ENCODE measurements at regions not wholly inside any gene's neighbourhood (a gene's known extent, or its start where the extent isn't known, plus 50 kb on each side); places are given as distances from the start of the nearest gene placed in this dataset.
A peak's percentile ranks its signal among the peaks of the same experiment; 100 is the strongest.

DNA sequence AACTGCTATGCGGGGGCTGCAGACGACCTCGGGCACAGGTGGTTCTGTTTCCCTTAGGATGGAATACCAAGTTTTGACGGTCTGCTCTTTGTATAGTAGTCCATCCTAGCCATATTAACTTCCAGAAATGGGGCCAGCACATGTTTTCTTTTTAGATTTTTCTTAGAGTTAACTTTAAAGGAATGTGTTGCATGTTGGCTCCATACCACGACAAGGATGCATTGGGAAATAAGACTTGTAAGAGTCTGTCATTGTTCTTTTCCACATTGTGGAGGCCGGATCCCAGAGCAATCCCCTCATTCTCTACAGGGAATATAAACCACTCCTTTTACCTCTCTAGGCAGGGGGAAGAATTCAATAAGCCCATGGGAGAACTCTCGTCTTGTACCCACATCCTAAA, 87.1 kb upstream of the PLSCR4 start:
- no peak overlapping the region for H2BK120ac ChIP-seq (ENCODE audit: insufficient read depth, low read length, poor library complexity)
- H3K4me2 ChIP-seq (ENCODE audit: low read length) = no peak overlapping the region
- no peaks in the 10 kb centered on the region for H3K27me3 ChIP-seq (ENCODE audit: insufficient read depth, low read length)
- no peak overlapping the region for H3K27ac ChIP-seq (ENCODE audit: low read depth, low read length)
- H3K4ac ChIP-seq (ENCODE audit: low read depth, low read length) = no peak overlapping the region
- no peak overlapping the region for H3K14ac ChIP-seq (ENCODE audit: low read length)
- H3K4me1 ChIP-seq (ENCODE audit: control insufficient read depth in 1 of 2, insufficient read depth in 2 of 2, low read length in 2 of 2) = no peaks in the 10 kb centered on the region
- no peak overlapping the region for H2BK12ac ChIP-seq (ENCODE audit: low read length)
- H3K79me1 ChIP-seq (ENCODE audit: low read length) = no peaks in the 10 kb centered on the region
- no peak overlapping the region for H3K18ac ChIP-seq (ENCODE audit: low read length)
- H2BK5ac ChIP-seq (ENCODE audit: low read depth, low read length, poor library complexity) = no peak overlapping the region
- no peak overlapping the region for H4K91ac ChIP-seq (ENCODE audit: low read depth, low read length)
- no peaks in the 10 kb centered on the region for H3K36me3 ChIP-seq (ENCODE audit: control insufficient read depth in 1 of 2, insufficient read depth in 2 of 2, low read length in 2 of 2)
- peak in 1 of 2 donors; percentile 11 for DNase-seq
- no peak overlapping the region for H3K4me3 ChIP-seq (ENCODE audit: low read depth, low read length)
- no peak overlapping the region for H4K8ac ChIP-seq (ENCODE audit: low read depth, low read length)
- H4K12ac ChIP-seq (ENCODE audit: low read depth, low read length) = no peak overlapping the region
- no CpG with 5 or more reads among the region's 7 CpGs for WGBS (ENCODE audit: extremely low coverage, insufficient coverage, insufficient read length)
- no peak overlapping the region for H3K9ac ChIP-seq (ENCODE audit: low read length)
- H3K9me3 ChIP-seq (ENCODE audit: insufficient read depth, low read depth, low read length) = no peaks in the 10 kb centered on the region
- H3K79me2 ChIP-seq (ENCODE audit: control insufficient read depth, insufficient read depth, low read length, poor library complexity) = no peaks in the 10 kb centered on the region
- H2AFZ ChIP-seq (ENCODE audit: insufficient read depth, low read length, poor library complexity) = no peak overlapping the region
- H2AK5ac ChIP-seq (ENCODE audit: low read length) = no peak overlapping the region
- H3K23ac ChIP-seq (ENCODE audit: low read length) = no peak overlapping the region

DNA sequence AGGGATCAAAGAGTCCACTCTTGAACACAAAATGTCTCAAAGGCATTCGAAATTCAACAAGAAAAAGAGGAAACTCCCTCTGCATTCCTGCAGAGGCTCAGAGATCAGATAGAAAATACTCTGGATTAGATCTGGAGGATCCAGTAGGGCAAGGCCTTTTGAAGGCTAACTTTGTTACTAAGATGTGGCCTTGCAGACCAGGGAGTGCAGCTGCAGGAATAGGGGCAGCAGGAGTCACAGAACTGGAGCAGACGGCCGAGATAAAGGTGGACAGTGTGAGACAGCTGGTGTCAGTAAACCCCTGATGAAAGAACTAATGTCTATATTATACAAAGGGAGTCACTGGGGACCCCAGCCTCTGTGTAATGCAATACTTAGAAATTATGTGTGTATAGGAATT, 84.5 kb upstream of the PLSCR4 start:
- Histone ChIP-seq H2BK5ac (ENCODE audit: low read depth, low read length, poor library complexity) (no peak overlapping the region), H3K36me3 (ENCODE audit: control insufficient read depth in 1 of 2, insufficient read depth in 2 of 2, low read length in 2 of 2) (no peaks in the 10 kb centered on the region), H3K4ac (ENCODE audit: low read depth, low read length) (no peak overlapping the region), H4K91ac (ENCODE audit: low read depth, low read length) (no peak overlapping the region), H3K9me3 (ENCODE audit: insufficient read depth, low read depth, low read length) (no peaks in the 10 kb centered on the region), H3K79me2 (ENCODE audit: control insufficient read depth, insufficient read depth, low read length, poor library complexity) (no peaks in the 10 kb centered on the region), H2BK120ac (ENCODE audit: insufficient read depth, low read length, poor library complexity) (no peak overlapping the region), H2AK5ac (ENCODE audit: low read length) (no peak overlapping the region), H4K8ac (ENCODE audit: low read depth, low read length) (no peak overlapping the region), H3K9ac (ENCODE audit: low read length) (no peak overlapping the region), H3K79me1 (ENCODE audit: low read length) (no peaks in the 10 kb centered on the region), H3K14ac (ENCODE audit: low read length) (no peak overlapping the region), H2BK12ac (ENCODE audit: low read length) (no peak overlapping the region), H3K23ac (ENCODE audit: low read length) (no peak overlapping the region), H3K4me1 (ENCODE audit: control insufficient read depth in 1 of 2, insufficient read depth in 2 of 2, low read length in 2 of 2) (no peaks in the 10 kb centered on the region), H3K27me3 (ENCODE audit: insufficient read depth, low read length) (no peaks in the 10 kb centered on the region), H3K18ac (ENCODE audit: low read length) (no peak overlapping the region), H2AFZ (ENCODE audit: insufficient read depth, low read length, poor library complexity) (no peak overlapping the region), H4K12ac (ENCODE audit: low read depth, low read length) (no peak overlapping the region), H3K4me3 (ENCODE audit: low read depth, low read length) (no peak overlapping the region), H3K4me2 (ENCODE audit: low read length) (no peak overlapping the region), H3K27ac (ENCODE audit: low read depth, low read length) (no peak overlapping the region)
- no CpG with 5 or more reads among the region's 3 CpGs for WGBS (ENCODE audit: extremely low coverage, insufficient coverage, insufficient read length)
- peak; percentile 14 to 67 for DNase-seq

- no peak overlapping the region for H3K9ac ChIP-seq (ENCODE audit: low read length)
- no peak overlapping the region for H2AFZ ChIP-seq (ENCODE audit: insufficient read depth, low read length, poor library complexity)
- no peak overlapping the region for H3K14ac ChIP-seq (ENCODE audit: low read length)
- H3K18ac ChIP-seq (ENCODE audit: low read length) = no peak overlapping the region
- H3K9me3 ChIP-seq (ENCODE audit: insufficient read depth, low read depth, low read length) = no peaks in the 10 kb centered on the region
- H3K36me3 ChIP-seq (ENCODE audit: control insufficient read depth in 1 of 2, insufficient read depth in 2 of 2, low read length in 2 of 2) = no peaks in the 10 kb centered on the region
- WGBS (ENCODE audit: extremely low coverage, insufficient coverage, insufficient read length) = no CpG with 5 or more reads among the region's 7 CpGs
- H2BK120ac ChIP-seq (ENCODE audit: insufficient read depth, low read length, poor library complexity) = no peak overlapping the region
- H2BK5ac ChIP-seq (ENCODE audit: low read depth, low read length, poor library complexity) = no peak overlapping the region
- H4K12ac ChIP-seq (ENCODE audit: low read depth, low read length) = no peak overlapping the region
- no peak overlapping the region for H4K8ac ChIP-seq (ENCODE audit: low read depth, low read length)
- H3K23ac ChIP-seq (ENCODE audit: low read length) = no peak overlapping the region
- H3K4me1 ChIP-seq (ENCODE audit: control insufficient read depth in 1 of 2, insufficient read depth in 2 of 2, low read length in 2 of 2) = no peaks in the 10 kb centered on the region
- no peak overlapping the region for H3K4me2 ChIP-seq (ENCODE audit: low read length)
- H3K79me1 ChIP-seq (ENCODE audit: low read length) = no peaks in the 10 kb centered on the region
- H3K4me3 ChIP-seq (ENCODE audit: low read depth, low read length) = no peak overlapping the region
- H3K27me3 ChIP-seq (ENCODE audit: insufficient read depth, low read length) = no peaks in the 10 kb centered on the region
- H3K27ac ChIP-seq (ENCODE audit: low read depth, low read length) = no peak overlapping the region
- H2BK12ac ChIP-seq (ENCODE audit: low read length) = no peak overlapping the region
- H3K79me2 ChIP-seq (ENCODE audit: control insufficient read depth, insufficient read depth, low read length, poor library complexity) = no peaks in the 10 kb centered on the region
- H4K91ac ChIP-seq (ENCODE audit: low read depth, low read length) = no peak overlapping the region
- no peak overlapping the region for H3K4ac ChIP-seq (ENCODE audit: low read depth, low read length)
- H2AK5ac ChIP-seq (ENCODE audit: low read length) = no peak overlapping the region
- no peak for DNase-seq
Measured at GRCh38 chr3:146334151-146334550, 83.2 kb upstream of the PLSCR4 start.

DNA sequence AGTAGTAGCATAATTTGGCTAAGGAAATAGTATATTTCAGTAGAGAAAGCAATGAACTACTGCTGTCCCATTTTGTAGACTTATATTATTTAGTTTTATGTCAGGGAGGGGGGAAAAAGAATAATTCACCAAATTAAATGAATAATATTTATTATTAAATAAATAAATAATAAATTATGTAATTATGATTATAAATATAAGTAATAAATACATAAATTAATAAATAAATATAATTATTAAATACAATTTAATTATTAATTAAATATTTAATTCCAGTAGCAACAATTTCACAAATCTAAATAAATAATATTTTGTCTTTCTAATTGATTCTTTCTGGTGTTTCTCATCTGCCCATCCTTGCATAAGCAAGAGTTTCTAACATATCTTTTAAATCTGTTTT, 81.1 kb upstream of the PLSCR4 start:
- H3K4me2 ChIP-seq (ENCODE audit: low read length) = no peak overlapping the region
- no peak overlapping the region for H3K27ac ChIP-seq (ENCODE audit: low read depth, low read length)
- no peak overlapping the region for H2BK120ac ChIP-seq (ENCODE audit: insufficient read depth, low read length, poor library complexity)
- no peak overlapping the region for H4K12ac ChIP-seq (ENCODE audit: low read depth, low read length)
- H4K91ac ChIP-seq (ENCODE audit: low read depth, low read length) = no peak overlapping the region
- no peaks in the 10 kb centered on the region for H3K79me1 ChIP-seq (ENCODE audit: low read length)
- H2BK12ac ChIP-seq (ENCODE audit: low read length) = no peak overlapping the region
- no peaks in the 10 kb centered on the region for H3K36me3 ChIP-seq (ENCODE audit: control insufficient read depth in 1 of 2, insufficient read depth in 2 of 2, low read length in 2 of 2)
- H4K8ac ChIP-seq (ENCODE audit: low read depth, low read length) = no peak overlapping the region
- no peak overlapping the region for H3K9ac ChIP-seq (ENCODE audit: low read length)
- no peak overlapping the region for H2AFZ ChIP-seq (ENCODE audit: insufficient read depth, low read length, poor library complexity)
- H3K4ac ChIP-seq (ENCODE audit: low read depth, low read length) = no peak overlapping the region
- H3K27me3 ChIP-seq (ENCODE audit: insufficient read depth, low read length) = no peaks in the 10 kb centered on the region
- H3K4me3 ChIP-seq (ENCODE audit: low read depth, low read length) = no peak overlapping the region
- H3K79me2 ChIP-seq (ENCODE audit: control insufficient read depth, insufficient read depth, low read length, poor library complexity) = no peaks in the 10 kb centered on the region
- H3K4me1 ChIP-seq (ENCODE audit: control insufficient read depth in 1 of 2, insufficient read depth in 2 of 2, low read length in 2 of 2) = no peaks in the 10 kb centered on the region
- H3K23ac ChIP-seq (ENCODE audit: low read length) = no peak overlapping the region
- H2BK5ac ChIP-seq (ENCODE audit: low read depth, low read length, poor library complexity) = no peak overlapping the region
- H3K9me3 ChIP-seq (ENCODE audit: insufficient read depth, low read depth, low read length) = no peaks in the 10 kb centered on the region
- no peak for DNase-seq
- H3K14ac ChIP-seq (ENCODE audit: low read length) = no peak overlapping the region
- H3K18ac ChIP-seq (ENCODE audit: low read length) = no peak overlapping the region
- no peak overlapping the region for H2AK5ac ChIP-seq (ENCODE audit: low read length)
